GM12892 (cell line): ENCODE measurements at regions not wholly inside any gene's neighbourhood (a gene's known extent, or its start where the extent isn't known, plus 50 kb on each side); places are given as distances from the start of the nearest gene placed in this dataset.

Experiments
- POLR2A ChIP-seq: IDR thresholded peaks from 2 replicates; pipeline ENCODE4 v1.6.1; 2011; ENCODE audit warnings: low read depth, low read length, control low read depth
- POLR2AphosphoS5 ChIP-seq: IDR thresholded peaks from 2 replicates; pipeline ENCODE4 v1.6.1; 2011; ENCODE audit warnings: low read depth, low read length, control low read depth
- TAF1 ChIP-seq: IDR thresholded peaks from 2 replicates; pipeline ENCODE4 v1.6.1; 2011; ENCODE audit warnings: low read depth, mild to moderate bottlenecking, control low read depth, low read length, borderline replicate concordance

DNA sequence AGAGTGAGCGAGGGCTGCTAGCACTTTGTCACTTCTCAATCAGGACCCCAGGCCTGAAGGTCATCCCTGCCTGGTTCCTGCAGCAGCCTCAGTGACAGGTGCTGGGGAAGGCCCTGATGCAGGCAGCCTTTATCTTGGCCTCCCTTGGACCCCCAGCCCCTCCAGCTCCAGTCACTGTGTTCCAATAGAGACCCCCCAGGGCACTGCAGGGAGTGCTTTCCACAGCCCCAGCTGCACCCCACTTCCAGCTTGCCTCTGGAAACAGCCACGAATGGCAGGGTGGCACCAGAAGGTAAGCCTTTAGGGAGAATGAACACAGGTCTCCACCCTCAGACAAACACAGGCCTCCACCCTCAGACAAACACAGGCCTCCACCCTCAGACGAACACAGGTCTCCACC is 241.6 kb upstream of the SGCG start:
- TF ChIP-seq POLR2AphosphoS5 (no peak), POLR2A (no peak), TAF1 (no peak)
